ENCODE measurements at regions not wholly inside any gene's neighbourhood (a gene's known extent, or its start where the extent isn't known, plus 50 kb on each side); places are given as distances from the start of the nearest gene placed in this dataset.

DNA sequence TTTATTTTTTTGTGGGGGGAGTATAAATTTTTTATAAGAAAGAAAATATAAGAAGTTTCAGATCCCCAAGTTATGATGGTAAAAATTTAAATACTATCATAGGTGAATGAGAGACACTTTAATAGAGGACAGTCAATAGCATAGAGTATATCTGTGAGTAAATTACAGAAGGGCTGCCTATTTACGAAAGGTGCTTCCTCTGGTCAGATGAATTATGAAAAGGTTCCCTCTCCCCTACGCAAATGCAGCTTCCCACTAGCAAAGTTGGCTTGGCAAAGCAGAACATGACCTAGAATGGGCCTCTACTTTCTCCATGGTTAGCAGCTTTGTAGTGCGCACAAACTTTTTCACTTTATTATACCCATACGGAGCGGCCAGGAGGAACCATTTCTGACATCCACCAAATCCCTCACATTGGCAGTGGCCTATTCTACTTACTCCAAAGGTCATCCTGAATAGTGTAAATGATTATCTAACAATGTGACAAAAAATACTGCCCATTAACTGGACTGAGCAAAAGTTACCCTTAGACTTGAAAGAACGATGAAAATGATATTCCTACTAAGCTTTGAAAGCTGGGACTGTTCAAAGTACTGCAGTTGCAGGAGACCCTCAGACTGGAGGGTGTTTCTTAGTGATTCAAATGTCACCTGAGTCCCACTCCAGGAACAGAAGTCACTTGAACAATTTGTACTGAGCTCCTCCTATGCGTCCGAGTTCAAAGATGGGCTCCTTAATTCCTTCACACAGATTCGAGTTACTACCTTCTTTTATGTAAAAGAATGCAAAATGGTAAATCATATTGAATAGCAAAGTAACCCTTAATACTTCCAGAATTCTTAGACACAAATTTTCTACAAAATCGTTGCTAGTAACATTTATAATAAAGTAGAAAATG lies 148.5 kb downstream of the NOL4 start:
- no peak for DNase-seq

GRCh38 chr18:34061226-34061625 lies 163.5 kb downstream of the NOL4 start:
- DNase-seq: peak; percentile 66 to 71

GRCh38 chr18:34055227-34055626 lies 169.5 kb downstream of the NOL4 start:
- no peak for DNase-seq

DNA sequence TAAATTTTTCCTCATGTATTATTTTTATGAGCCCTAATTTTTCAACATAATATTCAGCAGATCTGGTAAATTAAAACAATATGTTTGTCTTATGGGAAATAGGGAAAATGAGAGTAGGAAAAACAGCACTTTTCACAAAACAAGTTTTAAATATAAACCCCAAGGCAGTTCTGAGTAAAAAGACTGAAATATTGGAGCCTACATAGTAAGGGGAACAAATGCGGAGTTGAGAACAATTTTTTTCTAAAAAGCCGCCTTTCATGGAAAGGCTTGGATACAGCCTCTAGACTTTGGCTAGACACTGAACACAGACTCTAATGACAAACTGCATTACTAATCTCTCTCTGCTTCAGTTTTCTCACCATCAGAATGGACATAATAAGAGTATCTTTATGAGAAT lies 174.1 kb downstream of the NOL4 start:
- no peak for DNase-seq

- no peak for DNase-seq
Measured at GRCh38 chr18:34049511-34049910, 175.2 kb downstream of the NOL4 start.

GRCh38 chr18:34048423-34048822 lies 176.3 kb downstream of the NOL4 start:
- DNase-seq: no peak

GRCh38 chr18:34042423-34043146 lies 182.1 kb downstream of the NOL4 start:
- no peak for DNase-seq

DNA sequence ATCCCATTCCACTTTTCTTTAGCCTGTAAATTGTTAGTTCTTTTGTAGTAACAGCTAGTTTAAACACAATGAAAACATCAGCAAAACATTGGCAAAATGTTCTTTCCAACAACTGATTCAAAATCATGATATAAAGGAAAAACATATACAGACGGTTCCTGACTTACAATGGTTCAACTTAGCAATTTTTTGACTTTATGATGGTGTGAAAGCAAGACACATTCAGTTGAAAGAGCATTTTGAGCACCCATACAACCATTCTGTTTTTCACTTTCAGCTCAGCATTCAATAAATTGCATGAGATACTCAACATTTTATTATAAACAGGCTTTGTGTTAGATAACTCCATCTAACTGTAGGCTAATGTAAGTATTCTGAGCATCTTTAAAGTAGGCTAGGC lies 185.1 kb downstream of the NOL4 start:
- no peak for DNase-seq

DNA sequence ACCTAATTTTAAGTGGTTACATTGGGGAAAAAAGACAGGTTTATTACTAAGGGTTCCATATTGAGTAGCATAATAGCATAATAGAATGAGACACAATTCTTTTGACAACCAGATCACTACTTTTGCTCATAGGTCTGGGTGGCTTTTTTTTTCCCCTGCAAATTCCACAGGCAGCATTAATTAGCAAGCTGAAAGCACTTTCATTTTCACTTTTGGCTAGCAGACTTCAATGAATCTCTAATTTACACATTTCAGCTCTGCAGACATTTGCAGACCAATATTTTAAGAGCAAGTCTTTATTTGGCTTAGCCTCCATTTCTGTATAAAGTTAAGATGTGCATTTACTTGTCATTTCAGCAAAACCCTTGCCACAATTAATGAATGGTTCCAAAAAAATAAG lies 185.5 kb downstream of the NOL4 start:
- no peak for DNase-seq

GRCh38 chr18:34038086-34038485 lies 186.6 kb downstream of the NOL4 start:
- no peak for DNase-seq

DNA sequence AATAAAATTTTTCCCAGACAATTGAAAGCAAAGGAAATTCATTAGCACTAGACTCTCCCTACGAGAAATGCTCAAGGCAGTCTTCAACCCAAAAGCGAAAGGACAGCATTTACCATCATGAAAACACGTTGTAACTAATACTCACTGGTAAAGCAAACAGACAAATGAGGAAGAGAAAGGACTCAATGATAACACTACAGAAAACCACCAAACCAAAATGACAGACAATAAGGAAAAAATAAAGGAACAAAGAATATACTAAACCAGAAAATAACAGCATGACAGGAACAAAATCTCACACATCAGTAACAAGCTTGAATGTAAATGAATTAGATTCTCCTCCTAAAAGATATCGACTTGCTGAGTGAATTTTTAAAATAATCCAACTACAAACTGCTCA lies 190.7 kb downstream of the NOL4 start:
- DNase-seq: no peak

- DNase-seq: no peak
Measured at GRCh38 chr18:34031810-34032209, 192.9 kb downstream of the NOL4 start.

GRCh38 chr18:34028324-34028723 lies 196.4 kb downstream of the NOL4 start:
- no peak for DNase-seq

DNA sequence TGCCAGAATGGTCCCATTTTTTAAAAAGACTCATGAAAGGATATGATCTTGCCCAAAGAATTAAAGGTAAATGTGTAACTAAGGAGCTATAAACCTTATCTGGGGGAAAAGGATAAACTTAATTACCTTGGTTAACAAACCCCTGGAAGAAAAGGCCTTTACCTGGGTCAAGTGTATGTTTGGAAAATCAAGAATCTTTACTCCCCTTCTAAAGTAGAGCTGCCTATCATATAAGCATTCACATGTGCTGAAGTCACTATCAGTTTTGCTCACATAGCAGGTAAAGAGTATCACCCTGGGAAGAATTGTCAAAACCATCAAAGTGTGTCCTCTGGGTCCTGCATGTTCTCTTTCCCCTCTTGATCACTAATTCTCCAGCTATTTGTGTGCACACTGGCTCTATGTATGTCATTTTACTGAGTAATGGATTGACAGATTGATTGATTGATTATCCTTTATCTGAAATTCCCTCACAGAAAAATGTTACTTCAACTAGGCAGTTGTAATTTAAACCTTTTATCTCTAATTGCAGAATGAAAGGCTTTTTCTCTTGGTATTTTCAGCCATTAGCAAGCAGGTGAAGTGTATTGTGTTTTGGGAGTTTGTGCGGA lies 199.4 kb downstream of the NOL4 start:
- no peak for DNase-seq

DNA sequence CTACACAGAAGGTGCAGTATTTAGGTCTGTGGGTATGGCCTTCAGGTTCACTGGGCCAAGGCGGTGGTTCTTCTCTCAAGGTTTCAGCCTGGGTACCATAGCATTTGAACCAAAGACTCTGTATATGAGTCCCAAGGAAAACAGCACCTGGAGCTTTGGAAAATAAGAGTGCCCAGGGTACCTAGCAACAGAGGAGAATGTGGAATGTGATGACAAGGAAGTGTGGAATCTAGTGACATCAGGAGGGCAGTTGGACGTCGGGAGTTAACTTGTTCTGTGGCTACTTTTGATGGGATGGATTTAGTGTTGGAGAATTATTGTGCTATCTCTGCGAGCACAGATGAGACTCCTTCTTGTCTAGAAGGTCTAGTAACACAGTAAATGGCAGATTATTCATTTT lies 201.2 kb downstream of the NOL4 start:
- no peak for DNase-seq

GRCh38 chr18:34018336-34018735 lies 206.4 kb downstream of the NOL4 start:
- no peak for DNase-seq

- no peak for DNase-seq
Measured at GRCh38 chr18:34003687-34004086, 221.0 kb downstream of the NOL4 start.

GRCh38 chr18:34002130-34002529 lies 222.6 kb downstream of the NOL4 start:
- no peak for DNase-seq

- DNase-seq: no peak
Measured at GRCh38 chr18:34001376-34001775, 223.3 kb downstream of the NOL4 start.

- DNase-seq: no peak
Measured at GRCh38 chr18:33987206-33987605, 237.5 kb downstream of the NOL4 start.

- DNase-seq: no peak
Measured at GRCh38 chr18:33983126-33983525, 241.6 kb downstream of the NOL4 start.

DNA sequence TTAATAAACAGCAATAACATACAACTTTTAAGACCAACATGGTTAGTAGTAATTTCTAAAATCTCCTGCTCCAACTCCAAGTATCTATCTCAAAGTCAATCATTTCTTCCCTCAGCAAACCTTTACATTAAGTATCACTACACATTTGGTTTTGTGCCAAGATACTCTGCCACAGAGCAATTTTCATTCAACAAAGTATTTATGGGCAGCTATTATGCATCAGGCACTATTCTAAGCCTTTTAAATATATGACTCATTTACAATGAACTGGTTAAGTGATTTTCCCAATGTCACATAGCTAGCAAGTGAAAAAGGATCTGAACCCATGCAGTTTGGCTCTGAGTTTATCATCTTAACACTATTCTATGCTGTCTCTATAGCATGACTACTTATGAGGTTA lies 264.3 kb downstream of the NOL4 start:
- no peak for DNase-seq

- no peak for DNase-seq
Measured at GRCh38 chr18:33959609-33960008, 265.1 kb downstream of the NOL4 start.

Data from right lung (tissue), 2 donors.